NCI-H1417 (cell line): ENCODE measurements at regions not wholly inside any gene's neighbourhood (a gene's known extent, or its start where the extent isn't known, plus 50 kb on each side); places are given as distances from the start of the nearest gene placed in this dataset.

Experiments
- DNase-seq, 3 experiments: peaks; one replicate each; lab custom pipeline; 2025; lab: John Stamatoyannopoulos, UW

DNA sequence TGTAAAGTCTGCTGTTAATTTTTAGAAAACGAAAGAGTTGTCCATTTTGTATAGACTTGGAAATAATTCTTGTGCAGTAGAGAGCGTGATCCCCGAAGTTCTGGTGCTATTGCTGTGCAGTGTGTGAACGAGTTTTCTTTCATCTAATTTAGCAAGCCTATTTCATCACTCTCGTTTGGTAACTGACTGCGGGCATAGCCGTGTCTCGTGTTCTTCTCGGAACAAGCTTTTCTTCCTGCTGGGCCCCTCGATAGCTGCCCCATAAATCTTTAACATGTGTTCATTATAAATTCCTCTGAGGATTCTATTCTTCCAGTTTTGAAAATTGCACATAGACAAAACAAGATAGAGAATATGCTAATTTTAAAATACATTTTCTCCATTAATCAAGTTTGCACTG is 622.0 kb upstream of the PFKP start:
- DNase-seq = no peak

DNA sequence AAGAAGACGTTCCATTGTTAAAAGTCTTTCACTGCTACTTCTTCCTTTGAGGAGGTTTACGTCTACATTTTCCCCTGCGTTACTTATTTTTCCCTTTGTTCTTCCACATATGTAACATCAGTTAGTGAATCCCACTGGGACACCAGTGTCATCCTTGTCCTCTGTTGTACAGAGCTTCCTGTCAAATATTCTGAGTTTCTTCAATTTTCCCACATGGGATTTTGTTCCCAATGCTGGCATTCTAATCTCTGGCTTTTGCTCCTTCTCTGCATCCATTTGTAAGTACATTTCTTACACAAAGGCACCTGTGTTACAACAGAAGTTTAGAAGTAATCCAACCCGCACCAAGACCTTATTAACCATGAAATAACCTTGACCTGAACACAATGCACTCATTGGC is 627.4 kb upstream of the PFKP start:
- no peak for DNase-seq

DNA sequence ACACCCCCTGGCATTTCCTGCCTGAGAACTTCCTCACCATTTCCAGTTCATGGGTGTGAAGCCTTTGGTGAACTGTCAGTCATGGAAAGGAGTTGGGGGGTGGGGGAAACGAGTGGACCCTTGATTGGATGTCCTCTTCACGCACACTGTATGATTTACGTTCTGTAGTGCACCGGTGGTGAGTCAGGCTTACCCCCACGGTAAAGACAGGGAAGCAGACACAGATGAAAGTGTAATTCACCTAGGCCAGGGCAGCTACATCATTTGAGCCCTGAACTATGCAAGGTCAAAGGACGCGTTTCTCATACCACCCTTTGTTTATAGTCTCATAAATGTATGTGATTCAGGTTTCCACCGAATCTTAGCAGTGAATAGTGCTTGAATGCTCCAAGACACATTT is 628.3 kb upstream of the PFKP start:
- DNase-seq = no peak

DNA sequence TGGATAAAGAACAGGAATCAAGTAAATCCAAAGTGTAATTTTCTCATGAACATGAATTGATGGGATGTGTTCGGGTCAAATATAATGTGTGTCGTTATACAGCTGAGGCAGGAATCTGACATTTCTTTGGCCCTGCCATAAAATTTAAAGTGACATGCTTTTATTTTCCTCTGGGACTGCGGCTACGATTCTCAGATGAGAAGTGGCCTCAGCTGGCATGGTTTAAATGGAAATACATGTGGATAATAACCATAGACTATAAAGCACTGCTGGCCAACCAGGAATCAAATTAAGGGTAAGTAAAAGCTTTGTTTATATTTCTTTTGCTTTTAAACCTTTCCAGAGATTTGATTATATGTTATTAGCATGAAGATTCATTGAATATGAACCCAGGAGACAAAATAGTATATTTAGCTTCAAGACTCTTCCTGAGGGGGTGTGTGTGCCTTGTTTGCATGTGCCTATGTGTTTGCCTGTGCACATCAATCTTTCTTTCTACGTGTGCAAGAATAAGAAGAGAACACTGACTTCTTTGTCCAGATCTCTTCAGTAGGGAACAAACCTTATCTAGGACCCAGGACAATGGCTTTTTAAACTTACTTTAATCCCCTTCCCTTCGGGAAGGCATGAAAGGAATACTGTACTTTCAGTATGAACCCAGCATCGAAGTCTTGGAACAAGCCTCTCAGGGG is 629.0 kb upstream of the PFKP start:
- DNase-seq = no peak

DNA sequence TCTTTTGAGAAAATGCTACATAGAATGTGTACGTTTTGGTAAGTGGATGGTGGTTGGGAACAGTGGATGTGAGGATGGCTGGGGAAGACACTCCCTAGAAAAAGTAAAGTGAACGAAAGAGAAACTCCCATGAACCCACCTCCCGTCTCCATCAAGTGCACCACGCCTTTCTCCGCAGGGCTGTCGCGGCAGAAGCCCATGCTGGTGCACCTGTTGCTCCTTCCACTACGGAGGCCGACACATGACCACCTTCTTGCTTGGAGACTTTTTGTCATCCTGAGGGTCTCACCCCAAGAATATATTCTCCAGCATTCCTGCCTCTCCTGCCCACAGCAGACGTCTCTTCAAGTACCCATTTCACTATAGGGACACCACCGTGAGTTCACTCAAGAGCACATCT is 630.4 kb upstream of the PFKP start:
- DNase-seq = no peak

DNA sequence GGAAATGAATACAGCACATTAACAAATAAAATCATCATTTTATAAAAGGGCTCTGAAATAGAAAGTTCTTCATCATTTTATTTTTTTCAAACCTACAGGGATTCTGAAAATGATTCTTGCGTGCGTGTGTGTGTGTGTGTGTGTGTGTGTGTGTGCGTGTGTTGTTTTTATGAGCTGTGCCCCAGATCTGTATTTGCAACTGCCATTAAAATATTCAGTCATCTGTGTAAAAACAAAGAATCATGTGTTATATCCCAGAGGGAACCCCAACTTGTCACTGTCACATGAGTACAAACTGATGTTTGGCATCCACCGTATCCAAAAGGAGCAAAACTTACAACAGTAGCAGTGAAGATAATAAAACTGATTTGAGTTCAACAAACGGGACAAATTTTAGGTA is 635.4 kb upstream of the PFKP start:
- no peak for DNase-seq

DNA sequence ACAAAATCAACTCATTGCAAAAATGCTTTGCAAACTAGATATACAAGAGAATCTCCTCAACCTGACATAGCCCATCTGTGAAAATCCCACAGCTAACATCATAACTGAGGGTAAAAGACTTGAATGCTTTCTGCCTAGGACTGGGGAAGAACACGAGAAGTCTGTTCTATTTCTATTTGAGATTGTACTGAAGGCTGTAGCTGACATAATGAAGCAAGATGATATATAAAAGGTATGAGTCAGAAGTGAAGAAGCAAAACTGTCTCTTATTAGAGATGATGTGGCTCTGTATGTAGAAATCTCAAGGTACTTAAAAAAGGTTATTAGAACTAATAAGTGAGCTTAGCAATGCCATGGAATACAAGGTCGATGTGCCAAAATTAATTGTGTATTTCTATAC is 639.9 kb upstream of the PFKP start:
- no peak for DNase-seq

DNA sequence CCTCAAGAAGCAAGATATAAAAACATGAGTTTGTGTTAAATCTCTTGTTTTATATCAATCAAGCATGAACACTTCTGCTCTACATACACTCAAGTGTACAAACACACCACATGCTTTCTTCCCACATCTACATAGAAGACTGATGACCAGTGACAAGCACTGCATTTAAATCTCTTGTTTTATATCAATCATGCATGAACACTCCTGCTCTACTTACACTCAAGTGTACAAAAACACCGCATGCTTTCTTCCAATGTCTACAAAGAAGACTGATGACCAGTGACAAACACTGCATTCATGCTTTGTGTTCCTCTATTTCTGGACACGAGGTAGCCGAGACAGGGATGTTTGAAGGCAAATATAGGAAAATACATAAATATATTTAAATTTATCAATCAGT is 642.0 kb upstream of the PFKP start:
- peak in 1 of 3 experiments; percentile 79 for DNase-seq

DNA sequence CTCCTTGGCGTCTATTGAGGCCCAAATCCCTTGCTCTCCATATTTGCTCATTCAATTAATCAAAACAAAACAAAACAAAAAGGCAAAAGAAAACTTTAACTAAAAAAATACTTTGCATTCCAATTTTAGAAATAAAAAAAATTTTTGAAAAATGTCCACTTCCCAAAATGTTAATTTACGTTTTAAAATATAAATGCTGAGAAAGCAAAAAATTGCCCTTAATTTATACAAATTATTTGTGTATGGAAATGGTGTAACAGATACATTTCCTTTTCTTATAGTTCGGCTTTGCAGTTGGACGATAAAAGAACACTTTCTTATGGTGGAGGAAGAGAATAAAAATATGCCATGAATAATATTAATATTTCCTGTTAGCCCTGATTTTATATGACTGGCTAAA is 652.8 kb upstream of the PFKP start:
- DNase-seq = no peak

DNA sequence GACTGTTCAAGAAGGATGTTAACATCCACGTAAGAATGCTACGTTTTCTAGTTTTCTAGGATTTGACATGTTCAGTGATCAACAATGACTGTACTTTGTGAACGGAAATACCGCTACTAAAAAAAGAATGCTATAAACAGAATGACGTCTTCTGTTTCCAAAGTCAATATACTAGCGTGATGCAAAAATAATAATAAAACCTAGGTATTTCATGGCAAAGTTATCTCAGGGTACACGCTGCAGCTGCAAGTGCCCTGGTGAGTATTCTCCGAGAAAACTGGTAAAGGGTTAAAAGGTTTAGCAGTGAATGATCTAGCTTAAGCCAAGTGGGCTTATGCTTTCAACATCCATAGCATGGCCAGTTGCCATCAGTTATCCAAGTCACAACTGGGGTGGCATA is 653.3 kb upstream of the PFKP start:
- no peak for DNase-seq

DNA sequence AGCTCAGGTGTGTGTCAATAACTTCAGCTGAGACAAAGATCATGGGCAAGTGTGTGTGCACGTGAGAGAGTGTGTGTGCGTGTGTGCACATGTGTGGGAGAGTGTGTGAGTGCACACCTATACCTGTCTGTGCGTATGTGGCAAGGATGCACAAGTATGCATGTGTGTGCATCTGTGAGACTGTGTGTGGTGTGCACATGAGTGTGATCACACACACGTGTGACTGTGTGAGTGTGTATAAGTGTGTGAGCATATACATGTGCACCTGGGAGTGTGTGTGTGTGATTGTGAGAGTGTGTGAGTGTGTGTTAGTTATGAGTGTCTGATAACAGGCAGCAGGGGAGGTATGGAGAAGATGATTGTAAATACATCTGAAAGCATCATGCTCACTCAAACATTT is 657.3 kb upstream of the PFKP start:
- DNase-seq = no peak

DNA sequence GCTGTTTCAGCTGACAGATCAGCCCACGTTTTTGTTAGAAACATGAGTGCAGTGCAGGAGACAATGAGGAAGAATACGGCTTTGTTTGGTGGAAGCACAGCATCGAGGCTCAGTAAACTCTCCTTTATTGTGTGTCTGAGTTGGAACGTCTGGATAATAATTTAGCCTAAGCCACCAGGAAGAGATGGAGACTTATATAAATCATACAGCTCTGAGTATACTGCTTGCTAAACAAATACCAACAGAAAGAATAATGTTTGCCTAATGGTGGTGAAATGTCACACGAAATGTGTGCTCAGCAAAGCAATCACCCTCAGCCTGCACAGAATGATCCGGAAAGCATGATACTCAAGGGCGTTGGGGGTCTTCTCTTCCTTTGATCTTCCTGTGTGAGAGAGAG is 664.1 kb upstream of the ADARB2 start:
- DNase-seq = no peak

DNA sequence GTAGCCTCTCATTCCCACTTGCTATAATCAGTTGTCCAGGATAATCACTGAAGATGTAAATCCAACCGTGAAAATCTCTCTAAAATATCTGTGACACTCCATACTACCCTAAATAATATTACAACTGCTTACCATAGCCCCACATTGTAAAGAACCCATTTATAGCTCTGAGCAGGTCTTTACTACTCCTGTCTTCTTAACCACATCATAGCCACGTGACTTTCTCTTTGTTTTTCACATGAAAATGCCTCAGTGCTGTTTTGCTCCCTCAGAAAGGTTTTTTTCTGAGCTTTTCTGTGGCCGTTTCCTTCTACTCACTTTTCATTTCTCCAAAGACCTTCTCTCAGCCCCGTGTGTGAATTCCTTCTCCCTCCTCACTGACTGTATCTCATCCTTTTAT is 662.2 kb upstream of the ADARB2 start:
- no peak for DNase-seq

DNA sequence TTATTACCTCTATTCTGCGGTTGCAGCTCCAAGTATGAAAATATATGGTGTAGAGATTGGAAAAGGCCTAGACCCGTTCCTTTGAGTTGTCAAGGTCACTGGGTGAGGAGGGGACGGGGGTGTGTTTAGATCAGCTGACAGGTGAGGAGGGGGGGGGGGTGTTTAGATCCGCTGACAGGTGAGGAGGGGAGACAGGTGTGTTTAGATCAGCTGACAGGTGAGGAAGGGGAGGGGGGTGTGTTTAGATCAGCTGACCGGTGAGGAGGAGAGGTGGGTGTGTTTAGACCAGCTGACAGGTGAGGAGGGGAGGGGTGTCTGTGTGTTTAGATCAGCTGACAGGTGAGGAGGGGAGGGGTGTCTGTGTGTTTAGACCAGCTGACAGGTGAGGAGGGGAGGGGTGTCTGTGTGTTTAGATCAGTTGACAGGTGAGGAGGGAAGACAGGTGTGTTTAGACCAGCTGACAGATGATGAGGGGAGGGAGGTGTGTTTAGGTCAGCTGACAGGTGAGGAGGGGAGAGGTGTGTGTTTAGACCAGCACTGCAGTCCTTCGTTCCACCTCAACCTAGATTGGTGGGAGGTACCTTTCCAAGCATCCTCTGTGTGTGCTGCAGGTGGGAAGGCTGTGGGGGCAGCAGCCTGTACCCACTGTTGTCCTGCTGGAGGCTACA is 655.0 kb upstream of the ADARB2 start:
- DNase-seq = peak in 1 of 3 experiments; percentile 41

DNA sequence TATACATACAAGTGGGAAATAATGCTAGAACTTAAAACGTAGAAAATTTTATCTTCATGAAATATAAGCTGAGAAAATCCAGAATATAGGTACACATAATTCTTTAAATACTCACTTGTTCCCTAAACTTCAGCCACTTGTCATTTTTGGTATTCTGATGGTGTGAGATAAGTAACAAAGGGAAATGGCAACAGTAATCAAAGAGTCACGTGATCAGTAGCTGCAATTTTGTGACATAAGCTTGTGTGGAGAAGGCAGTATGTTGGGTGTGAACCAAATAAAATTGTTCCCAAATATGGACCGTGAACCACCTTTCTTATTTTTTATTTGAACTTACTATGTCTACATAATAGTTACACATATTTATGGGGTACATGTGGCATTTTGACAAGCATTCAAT is 650.3 kb upstream of the ADARB2 start:
- no peak for DNase-seq

DNA sequence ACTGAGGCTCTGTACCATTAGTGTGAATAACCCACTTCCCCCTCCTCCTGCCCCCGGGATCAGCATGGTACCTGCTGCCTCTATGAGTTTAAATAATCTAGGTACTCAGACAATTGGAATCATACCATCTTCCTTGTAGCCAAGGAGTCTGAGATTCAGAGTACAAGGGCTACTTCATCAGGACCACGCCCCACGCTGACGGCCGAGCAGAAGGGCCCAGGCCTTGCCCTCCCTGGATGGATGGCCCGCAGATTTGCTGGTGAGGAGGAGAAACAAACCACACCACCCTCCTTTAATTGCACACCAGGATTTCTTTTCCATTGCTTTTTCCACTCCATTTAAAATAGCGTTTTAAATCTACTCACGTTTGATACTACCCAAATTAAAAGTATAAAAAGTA is 649.9 kb upstream of the ADARB2 start:
- no peak for DNase-seq

DNA sequence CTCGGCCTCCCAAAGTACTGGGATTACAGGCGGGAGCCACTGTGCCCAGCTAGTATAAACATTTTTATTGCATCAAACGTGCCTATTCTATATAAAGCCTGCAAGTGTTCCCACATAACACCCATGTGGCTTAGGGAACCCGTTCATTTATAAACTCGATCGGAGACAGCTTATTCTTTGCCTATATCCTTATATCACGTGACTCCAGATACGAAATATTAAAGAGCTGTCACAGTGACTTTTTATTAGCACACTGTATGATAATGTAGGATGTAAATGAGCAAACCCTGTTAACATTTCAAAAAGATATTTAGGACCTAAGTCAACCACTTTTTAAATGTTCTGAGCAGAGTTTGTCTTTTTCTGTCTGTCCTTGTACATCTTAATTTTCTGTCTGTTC is 642.9 kb upstream of the ADARB2 start:
- no peak for DNase-seq

DNA sequence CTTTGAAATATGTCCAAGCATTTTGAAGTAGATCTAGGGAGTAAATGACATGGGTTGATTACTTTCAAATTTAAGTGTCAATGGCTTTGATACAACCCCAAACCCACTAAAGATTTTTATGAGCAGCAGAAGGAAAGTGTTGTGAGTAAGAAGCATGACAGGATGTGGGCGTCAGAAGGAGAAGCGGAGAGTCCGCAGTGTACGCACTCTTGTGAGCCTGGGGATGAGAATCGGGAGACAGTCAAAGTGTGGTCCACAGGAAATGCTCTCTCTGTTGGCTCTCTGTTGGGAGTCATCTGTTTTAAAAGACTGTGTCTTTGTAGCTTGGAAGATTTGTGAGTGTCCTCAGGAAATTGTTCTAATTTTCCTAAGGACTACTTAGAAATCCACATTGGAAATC is 629.8 kb upstream of the ADARB2 start:
- no peak for DNase-seq

DNA sequence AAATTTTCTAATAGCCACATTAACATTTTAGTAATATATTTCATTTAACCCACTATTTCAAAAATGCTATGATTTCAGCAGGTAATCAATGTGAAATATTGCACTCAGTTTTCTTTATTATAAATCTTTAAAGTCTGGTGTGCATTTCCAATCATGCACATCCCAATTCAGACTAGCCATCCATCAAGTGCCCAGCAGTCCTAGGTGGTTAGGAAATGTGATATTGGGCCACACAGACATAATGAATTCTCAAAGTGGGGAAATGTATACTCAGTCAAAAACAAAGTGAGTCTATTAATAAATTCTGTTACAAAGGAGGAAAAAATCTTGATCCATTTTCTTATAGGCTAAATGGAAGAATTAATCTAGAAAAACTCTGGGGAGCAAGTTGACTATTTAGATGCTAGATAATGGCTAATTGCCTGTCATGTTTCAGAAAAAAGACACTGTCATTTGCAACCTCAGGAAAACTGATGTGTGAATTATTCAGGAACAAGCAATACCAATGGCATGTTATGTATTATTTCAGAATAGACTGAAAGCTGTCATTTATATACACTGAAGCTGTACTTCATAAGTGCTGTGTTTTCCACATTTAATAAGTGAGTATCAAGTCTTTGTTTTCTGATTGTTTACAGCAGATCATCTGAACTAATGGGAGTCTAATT is 629.1 kb upstream of the ADARB2 start:
- DNase-seq = no peak

DNA sequence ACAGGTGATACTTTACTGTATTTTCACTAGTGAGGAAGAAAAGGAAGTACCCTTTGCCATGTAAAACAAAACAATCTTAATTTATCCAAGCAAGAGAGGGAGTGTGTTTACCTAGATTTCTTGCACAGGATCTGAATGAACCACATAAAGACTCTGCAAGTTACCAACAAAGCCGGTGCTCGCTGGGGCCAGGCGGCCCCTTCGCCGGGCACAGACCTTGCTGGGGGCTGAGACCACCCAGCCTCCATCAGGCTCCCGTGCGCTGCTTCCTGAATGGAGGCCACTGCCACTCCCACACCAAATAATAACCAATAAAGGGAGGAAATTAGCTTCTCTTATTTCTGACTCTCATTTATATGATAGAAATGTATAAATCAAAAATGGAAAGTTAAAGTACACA is 625.0 kb upstream of the ADARB2 start:
- DNase-seq = no peak

DNA sequence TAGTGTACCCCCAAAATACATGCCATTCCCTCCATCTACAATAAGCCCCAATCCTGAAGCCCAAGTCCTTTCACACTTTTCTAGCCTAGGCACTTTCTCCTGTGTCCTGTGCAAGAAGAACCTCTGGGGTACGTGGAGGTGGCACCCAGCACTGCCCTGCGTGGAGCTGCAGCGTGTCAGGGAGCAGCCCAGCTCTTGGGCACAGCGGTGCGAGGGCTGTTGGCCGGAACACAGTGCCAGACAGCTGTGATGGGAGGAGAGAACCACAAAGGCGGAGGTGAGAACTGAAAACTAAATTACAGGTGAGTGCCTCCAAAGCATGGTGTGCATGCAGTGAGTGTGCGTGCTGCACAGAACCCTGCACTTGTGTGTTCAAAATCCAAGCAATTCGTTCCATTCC is 621.3 kb upstream of the ADARB2 start:
- no peak for DNase-seq

DNA sequence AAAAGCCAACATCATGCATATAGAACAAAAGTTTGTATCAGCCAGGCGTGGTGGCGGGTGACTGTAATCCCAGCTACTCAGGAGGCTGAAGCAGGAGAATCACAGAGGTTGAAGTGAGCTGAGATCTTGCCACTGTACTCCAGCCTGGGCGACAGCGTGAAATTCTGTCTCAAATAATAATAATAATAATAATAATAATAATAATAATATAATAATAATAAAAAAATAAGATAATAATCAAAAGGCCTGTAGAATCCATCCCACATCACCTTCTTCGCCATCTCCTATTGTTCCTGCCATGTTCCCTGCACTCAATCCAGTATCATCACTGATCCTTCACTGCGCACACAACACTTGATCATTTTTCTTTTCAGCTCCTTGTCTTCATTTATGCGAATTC is 619.3 kb upstream of the ADARB2 start:
- no peak for DNase-seq

DNA sequence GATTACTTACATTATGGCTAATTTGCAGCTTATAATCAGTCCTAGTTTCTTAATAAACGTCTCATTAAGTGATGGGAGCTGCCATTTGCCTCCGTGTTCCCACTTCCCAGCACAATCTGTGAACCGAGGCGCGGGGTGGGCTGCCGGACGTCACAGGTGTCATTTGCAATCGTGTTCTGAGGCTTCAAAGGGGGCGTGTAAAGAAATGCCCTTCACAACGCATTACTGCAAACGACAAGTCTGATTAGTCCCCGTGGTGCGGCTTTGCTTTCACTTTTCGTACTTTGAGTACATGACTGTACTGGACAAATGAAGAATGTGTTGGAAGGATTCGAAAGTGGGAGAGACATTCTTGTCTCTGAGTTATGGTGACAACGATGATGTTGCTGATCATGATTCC is 614.2 kb upstream of the ADARB2 start:
- DNase-seq = no peak

DNA sequence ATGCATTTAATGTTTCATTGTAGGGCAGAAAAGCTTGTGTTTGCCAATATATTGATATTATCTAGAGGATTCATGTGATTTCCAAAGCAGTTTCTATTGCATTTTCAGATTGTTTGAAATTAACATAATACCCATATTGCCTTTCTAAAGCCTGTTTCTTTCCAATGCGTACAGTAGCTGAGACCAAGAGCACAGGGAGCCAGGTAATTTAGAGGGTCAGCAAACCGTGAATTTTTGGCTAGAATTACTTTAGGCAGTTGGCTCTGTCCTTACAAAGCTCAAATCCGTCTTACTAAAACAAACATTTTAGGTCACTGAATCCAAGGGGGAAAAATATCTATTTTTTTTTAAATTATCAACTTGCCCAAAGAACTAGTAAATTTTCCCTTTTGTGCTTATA is 604.9 kb upstream of the ADARB2 start:
- DNase-seq = no peak
